ENCODE measurements at regions not wholly inside any gene's neighbourhood (a gene's known extent, or its start where the extent isn't known, plus 50 kb on each side); places are given as distances from the start of the nearest gene placed in this dataset.

- Histone ChIP-seq H3K79me2 (ENCODE audit: insufficient read depth, low read depth, low read length) (no peaks in the 10 kb centered on the region), H3K9me2 (ENCODE audit: insufficient read depth, low read length) (no peaks in the 10 kb centered on the region), H2AFZ (ENCODE audit: low read length) (no peak overlapping the region), H3K4me1 (ENCODE audit: insufficient read depth, low read length, poor library complexity, severe bottlenecking) (peaks cover 3% of the 10 kb centered on the region), H3K36me3 (ENCODE audit: insufficient read depth, low read length) (no peaks in the 10 kb centered on the region), H4K20me1 (ENCODE audit: insufficient read depth, low read length) (no peaks in the 10 kb centered on the region), H3K27ac (ENCODE audit: low read depth, low read length, poor library complexity, severe bottlenecking) (no peak overlapping the region), H3K4me3 (ENCODE audit: low read depth, low read length, poor library complexity, severe bottlenecking) (no peak overlapping the region), H3K9me3 (ENCODE audit: low read length) (no peaks in the 10 kb centered on the region), H3K4me2 (ENCODE audit: low read length) (no peak overlapping the region)
- BruUV-seq (replicated peaks), result no TSS peak
- DNase-seq (ENCODE audit: low spot score), result no peak
- TF ChIP-seq CTCF (conservative IDR thresholded peaks at IDR 0.05; ENCODE audit: low read length), result no peak
- no peak for TF ChIP-seq EZH2phosphoT487 (IDR thresholded peaks at IDR 0.05; ENCODE audit: borderline replicate concordance, low read depth, low read length)
- POLR2A ChIA-PET, result interaction anchor here (0.6 to 0.7 kb wide), 2 partner anchors 64 to 159 kb away, joined by 4 to 6 read pairs; no protein-coding TSS in a partner anchor
- intact Hi-C loops (cut with micrococcal nuclease; ENCODE audit: unreplicated experiment), result loop anchor here (5.0 kb wide), 1 partner anchor 152 kb away; the partner anchor contains the start of gene SMAD6
- CTCF ChIA-PET (ENCODE audit: unreplicated experiment), result interaction anchor here (0.7 kb wide), 1 partner anchor 144 kb away, joined by 3 read pairs; no protein-coding TSS in a partner anchor
Measured at GRCh38 chr15:66854012-66854965, 152.3 kb downstream of the SMAD6 start.

DNA sequence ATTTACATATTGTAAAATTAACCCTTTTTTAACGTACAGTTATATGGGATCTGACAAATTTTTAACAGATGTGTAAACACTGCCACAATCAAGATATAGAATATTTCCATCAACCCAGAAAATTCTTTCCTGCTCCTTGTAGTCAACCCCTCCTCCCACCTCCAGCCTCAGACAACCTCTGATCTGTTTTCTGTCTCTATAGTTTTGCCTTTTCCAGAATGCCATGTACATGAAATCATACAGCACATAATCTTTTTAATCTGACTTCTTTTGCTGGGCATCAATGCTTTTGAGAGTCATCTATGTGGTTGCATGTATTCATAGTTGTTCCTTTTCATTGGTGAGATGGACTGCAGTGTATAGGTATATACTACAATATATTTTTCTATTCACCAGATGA, 153.0 kb downstream of the SMAD6 start:
- Histone ChIP-seq H3K9me2 (ENCODE audit: insufficient read depth, low read length) (no peaks in the 10 kb centered on the region), H2AFZ (ENCODE audit: low read length) (no peak overlapping the region), H3K9me3 (ENCODE audit: low read length) (no peaks in the 10 kb centered on the region), H3K27ac (ENCODE audit: low read depth, low read length, poor library complexity, severe bottlenecking) (no peak overlapping the region), H3K4me1 (ENCODE audit: insufficient read depth, low read length, poor library complexity, severe bottlenecking) (peaks cover 3% of the 10 kb centered on the region), H3K36me3 (ENCODE audit: insufficient read depth, low read length) (no peaks in the 10 kb centered on the region), H3K4me3 (ENCODE audit: low read depth, low read length, poor library complexity, severe bottlenecking) (no peak overlapping the region), H4K20me1 (ENCODE audit: insufficient read depth, low read length) (no peaks in the 10 kb centered on the region), H3K79me2 (ENCODE audit: insufficient read depth, low read depth, low read length) (no peaks in the 10 kb centered on the region), H3K4me2 (ENCODE audit: low read length) (no peak overlapping the region)
- POLR2A ChIA-PET, result interaction anchor here (0.6 kb wide), 1 partner anchor 65 kb away, joined by 6 read pairs; no protein-coding TSS in a partner anchor
- DNase-seq (ENCODE audit: low spot score), result no peak
- TF ChIP-seq CTCF (conservative IDR thresholded peaks at IDR 0.05; ENCODE audit: low read length) (no peak), EZH2phosphoT487 (IDR thresholded peaks at IDR 0.05; ENCODE audit: borderline replicate concordance, low read depth, low read length) (no peak)
- CTCF ChIA-PET (ENCODE audit: unreplicated experiment), result interaction anchor here (0.7 kb wide), 1 partner anchor 144 kb away, joined by 3 read pairs; no protein-coding TSS in a partner anchor
- BruUV-seq (replicated peaks), result no TSS peak
- intact Hi-C loops (cut with micrococcal nuclease; ENCODE audit: unreplicated experiment), result no loop called here

- no peaks in the 10 kb centered on the region for H3K9me3 ChIP-seq (ENCODE audit: low read length)
- H3K9me2 ChIP-seq (ENCODE audit: insufficient read depth, low read length), result no peaks in the 10 kb centered on the region
- H2AFZ ChIP-seq (ENCODE audit: low read length), result no peak overlapping the region
- TF ChIP-seq EZH2phosphoT487 (IDR thresholded peaks at IDR 0.05; ENCODE audit: borderline replicate concordance, low read depth, low read length), result no peak
- TF ChIP-seq CTCF (conservative IDR thresholded peaks at IDR 0.05; ENCODE audit: low read length), result no peak
- ChIA-PET POLR2A (no interaction called here), CTCF (ENCODE audit: unreplicated experiment) (no interaction called here)
- intact Hi-C loops (cut with micrococcal nuclease; ENCODE audit: unreplicated experiment), result no loop called here
- no peaks in the 10 kb centered on the region for H4K20me1 ChIP-seq (ENCODE audit: insufficient read depth, low read length)
- no peak overlapping the region for H3K4me2 ChIP-seq (ENCODE audit: low read length)
- no peaks in the 10 kb centered on the region for H3K36me3 ChIP-seq (ENCODE audit: insufficient read depth, low read length)
- no peak for DNase-seq (ENCODE audit: low spot score)
- H3K4me1 ChIP-seq (ENCODE audit: insufficient read depth, low read length, poor library complexity, severe bottlenecking), result no peaks in the 10 kb centered on the region
- no TSS peak for BruUV-seq (replicated peaks)
- no peak overlapping the region for H3K27ac ChIP-seq (ENCODE audit: low read depth, low read length, poor library complexity, severe bottlenecking)
- no peak overlapping the region for H3K4me3 ChIP-seq (ENCODE audit: low read depth, low read length, poor library complexity, severe bottlenecking)
- H3K79me2 ChIP-seq (ENCODE audit: insufficient read depth, low read depth, low read length), result no peaks in the 10 kb centered on the region
Measured at GRCh38 chr15:66857694-66858093, 155.7 kb downstream of the SMAD6 start.

All from OCI-LY7 (cell line).